GM11168 (cell line): ENCODE measurements at regions not wholly inside any gene's neighbourhood (a gene's known extent, or its start where the extent isn't known, plus 50 kb on each side); places are given as distances from the start of the nearest gene placed in this dataset.
"Not testable (repeated sequence)": the region's sequence is repeated elsewhere in the genome, so short reads cannot be mapped to it uniquely, and the experiment has no call there.

Source experiments
- in situ Hi-C: fragments of 300-500 bp; cut with MboI; formaldehyde crosslinking; loops from one replicate; pipeline ENCODE4 v1.12.0; 2022; ENCODE audit warnings: low sequenced_read_pairs; ENCODE audit not compliant: unreplicated experiment

- in situ Hi-C loops = not testable (repeated sequence)
These were observed 85.4 kb upstream of the SGK1 start for GRCh38 chr6:134403312-134403711.

- in situ Hi-C loops = no loop called here
These were observed 84.6 kb upstream of the SGK1 start for GRCh38 chr6:134402372-134402984.

GRCh38 chr6:134400941-134401340 is 83.0 kb upstream of the SGK1 start:
- in situ Hi-C loops = no loop called here

GRCh38 chr6:134398453-134398852 is 80.5 kb upstream of the SGK1 start:
- in situ Hi-C loops = no loop called here

- in situ Hi-C loops = no loop called here
These were observed 79.8 kb upstream of the SGK1 start for GRCh38 chr6:134397676-134398075.

- in situ Hi-C loops = no loop called here
These were observed 77.0 kb upstream of the SGK1 start for GRCh38 chr6:134394905-134395304.

GRCh38 chr6:134394208-134394607 is 76.3 kb upstream of the SGK1 start:
- in situ Hi-C loops = no loop called here

- in situ Hi-C loops = no loop called here
These were observed 73.3 kb upstream of the SGK1 start for GRCh38 chr6:134391205-134391604.

- in situ Hi-C loops = no loop called here
These were observed 71.7 kb upstream of the SGK1 start for GRCh38 chr6:134389658-134390057.

GRCh38 chr6:134389129-134389528 is 71.2 kb upstream of the SGK1 start:
- in situ Hi-C loops = no loop called here

GRCh38 chr6:134386482-134386881 is 68.6 kb upstream of the SGK1 start:
- in situ Hi-C loops = not testable (repeated sequence)

GRCh38 chr6:134381959-134382358 is 64.0 kb upstream of the SGK1 start:
- in situ Hi-C loops = no loop called here

GRCh38 chr6:134379599-134379998 is 61.7 kb upstream of the SGK1 start:
- in situ Hi-C loops = no loop called here

- in situ Hi-C loops = no loop called here
These were observed 61.2 kb upstream of the SGK1 start for GRCh38 chr6:134379076-134379475.

GRCh38 chr6:134378426-134378825 is 60.5 kb upstream of the SGK1 start:
- in situ Hi-C loops = no loop called here

- in situ Hi-C loops = no loop called here
These were observed 58.9 kb upstream of the SGK1 start for GRCh38 chr6:134376785-134377184.

GRCh38 chr6:134375220-134375580 is 57.3 kb upstream of the SGK1 start:
- in situ Hi-C loops = no loop called here

GRCh38 chr6:134374491-134375219 is 56.7 kb upstream of the SGK1 start:
- in situ Hi-C loops = no loop called here

- in situ Hi-C loops = no loop called here
These were observed 56.1 kb upstream of the SGK1 start for GRCh38 chr6:134373993-134374392.

- in situ Hi-C loops = no loop called here
These were observed 55.5 kb upstream of the SGK1 start for GRCh38 chr6:134373282-134373922.

- in situ Hi-C loops = no loop called here
These were observed 54.8 kb upstream of the SGK1 start for GRCh38 chr6:134372603-134373281.
